HCT116 (cell line): ENCODE measurements at regions not wholly inside any gene's neighbourhood (a gene's known extent, or its start where the extent isn't known, plus 50 kb on each side); places are given as distances from the start of the nearest gene placed in this dataset.

Source experiments
- ATAC-seq: fragments of 200-7000 bp; cut with Tn5 transposase; 2 replicates; pipeline ENCODE4 v1.9.1; 2020; ENCODE audit warnings: mild to moderate bottlenecking, moderate library complexity
- BruUV-seq: library from RNA; stranded (reverse); fragments of 400-500 nt; replicated peaks from 2 replicates; lab custom pipeline; 2021; lab: Mats Ljungman, UMichigan
- CTCF ChIA-PET: fragments of 300-600 bp; sonication (Branson Sonifier 250); formaldehyde crosslinking; loops from one replicate; lab custom pipeline; 2021; ENCODE audit warnings: antibody characterized with exemption; lab: Charles Lee
- POLR2A ChIA-PET: fragments of 300-600, 350-600 bp; sonication (Branson Sonifier 250); formaldehyde crosslinking; loops from one replicate; lab custom pipeline; 2021; ENCODE audit warnings: antibody characterized with exemption; lab: Charles Lee
- RAD21 ChIA-PET, 2 experiments: fragments of 300-600 bp; sonication (Branson Sonifier 250); formaldehyde crosslinking; loops; one replicate each; lab custom pipeline; 2023; ENCODE audit warnings: low total read pairs in 2 of 2; ENCODE audit not compliant: uncharacterized antibody in 2 of 2, unreplicated experiment in 2 of 2, low non-redundant PET in 1 of 2; lab: Charles Lee
- DNase-seq: peaks from one replicate; pipeline ENCODE4 v3.0.0-alpha.2; 2010; ENCODE audit warnings: low read depth, low spot score
- H2AFZ ChIP-seq: fragments of 200-600 bp; shearing (Covaris generic), sonication (generic); 2 replicates; pipeline ENCODE4 v1.6.1; 2017; ENCODE audit warnings: low read depth, mixed run types, mixed read lengths, antibody characterized with exemption, low read length; ENCODE audit not compliant: poor library complexity, severe bottlenecking
- H3K27ac ChIP-seq: 2 replicates; pipeline ENCODE4 v1.5.1; 2012; ENCODE audit warnings: low read depth, low read length
- H3K27me3 ChIP-seq: fragments of 200-600 bp; sonication (generic); 2 replicates; pipeline ENCODE4 v1.6.1; 2016; ENCODE audit warnings: mixed run types, low read length, mixed read lengths; ENCODE audit not compliant: insufficient read depth
- H3K36me3 ChIP-seq, 2 experiments: fragments of 200-500 bp in 1 of 2; fragments of 200-600 bp in 1 of 2; sonication (Bioruptor generic) in 1 of 2; sonication (generic) in 1 of 2; 2 replicates each; pipeline versions ENCODE4 v1.5.1 to v1.6.1; 2014 to 2016; ENCODE audit warnings: low read length in 2 of 2, inconsistent platforms in 1 of 2, mixed read lengths in 1 of 2, mixed run types in 1 of 2; ENCODE audit not compliant: insufficient read depth in 2 of 2, control insufficient read depth in 1 of 2
- H3K4me1 ChIP-seq, 2 experiments: fragments of 200-600 bp in 1 of 2; sonication (generic) in 1 of 2; 2 replicates each; pipeline versions ENCODE4 v1.5.1 to v1.6.1; 2012 to 2017; ENCODE audit warnings: low read length in 2 of 2, inconsistent platforms in 1 of 2, mild to moderate bottlenecking in 1 of 2, mixed read lengths in 1 of 2, mixed run types in 1 of 2, moderate library complexity in 1 of 2; ENCODE audit not compliant: insufficient read depth in 2 of 2, control insufficient read depth in 1 of 2
- H3K4me2 ChIP-seq: fragments of 200-600 bp; sonication (generic); 2 replicates; pipeline ENCODE4 v1.6.1; 2017; ENCODE audit warnings: mixed run types, low read length, mixed read lengths
- H3K4me3 ChIP-seq, 2 experiments: fragments of 200-600 bp in 1 of 2; sonication (generic) in 1 of 2; replicated peaks in 1 of 2; 2 replicates each; pipeline ENCODE4 v1.5.1; 2011 to 2016; ENCODE audit warnings: low read length in 2 of 2, control low read depth in 1 of 2, low read depth in 1 of 2, mild to moderate bottlenecking in 1 of 2, mixed read lengths in 1 of 2, mixed run types in 1 of 2
- H3K79me2 ChIP-seq: fragments of 200-600 bp; sonication (generic); 2 replicates; pipeline ENCODE4 v1.6.1; 2017; ENCODE audit warnings: mild to moderate bottlenecking, mixed run types, low read length, moderate library complexity, mixed read lengths; ENCODE audit not compliant: insufficient read depth
- H3K9ac ChIP-seq: fragments of 200-600 bp; sonication (generic); 2 replicates; pipeline ENCODE4 v1.6.1; 2016; ENCODE audit warnings: low read length, mixed read lengths
- H3K9me2 ChIP-seq: fragments of 200-600 bp; sonication (generic), shearing (Covaris generic); 2 replicates; pipeline ENCODE4 v1.6.1; 2017; ENCODE audit warnings: mixed run types, mild to moderate bottlenecking, moderate library complexity; ENCODE audit not compliant: insufficient read depth
- H3K9me3 ChIP-seq, 2 experiments: fragments of 200-500 bp in 1 of 2; fragments of 200-600 bp in 1 of 2; sonication (Bioruptor generic) in 1 of 2; sonication (generic) in 1 of 2; 2 replicates each; pipeline ENCODE4 v1.6.1; 2014 to 2017; ENCODE audit warnings: low read length in 2 of 2, mixed read lengths in 2 of 2, inconsistent platforms in 1 of 2, low read depth in 1 of 2, mild to moderate bottlenecking in 1 of 2, mixed run types in 1 of 2, moderate library complexity in 1 of 2; ENCODE audit not compliant: control insufficient read depth in 1 of 2, insufficient read depth in 1 of 2
- H4K20me1 ChIP-seq: fragments of 200-600 bp; sonication (generic), shearing (Covaris generic); 2 replicates; pipeline ENCODE4 v1.6.1; 2017; ENCODE audit warnings: mixed run types, mild to moderate bottlenecking, moderate library complexity; ENCODE audit not compliant: insufficient read depth
- CBX3 ChIP-seq: IDR thresholded peaks from 2 replicates; pipeline ENCODE4 v1.6.1; 2012; ENCODE audit warnings: low read depth
- CEBPB ChIP-seq: IDR thresholded peaks from 2 replicates; pipeline ENCODE4 v1.6.1; 2012; ENCODE audit warnings: low read depth
- ELF1 ChIP-seq: IDR thresholded peaks from 2 replicates; pipeline ENCODE4 v1.6.1; 2012; ENCODE audit warnings: low read depth, borderline replicate concordance
- EZH2 ChIP-seq: fragments of 200-600 bp; sonication (generic); IDR thresholded peaks from 2 replicates; pipeline ENCODE4 v1.6.1; 2017; ENCODE audit warnings: antibody characterized with exemption, mixed run types
- EZH2phosphoT487 ChIP-seq: fragments of 200-600 bp; IDR thresholded peaks from 2 replicates; pipeline ENCODE4 v1.6.1; 2018; ENCODE audit warnings: antibody characterized with exemption, borderline replicate concordance
- FOSL1 ChIP-seq: IDR thresholded peaks from 2 replicates; pipeline ENCODE4 v1.6.1; 2012; ENCODE audit warnings: low read depth
- POLR2A ChIP-seq: IDR thresholded peaks from 2 replicates; pipeline ENCODE4 v1.7.0; 2011; ENCODE audit warnings: borderline replicate concordance; ENCODE audit not compliant: insufficient read depth, insufficient read length; ENCODE audit errors: extremely low read depth
- RAD21 ChIP-seq: IDR thresholded peaks from 2 replicates; pipeline ENCODE4 v1.6.1; 2012; ENCODE audit warnings: low read depth, mild to moderate bottlenecking
- REST ChIP-seq: IDR thresholded peaks from 2 replicates; pipeline ENCODE4 v1.6.1; 2012; ENCODE audit warnings: low read depth
- SIN3A ChIP-seq: IDR thresholded peaks from 2 replicates; pipeline ENCODE4 v1.6.1; 2012; ENCODE audit warnings: low read depth
- SP1 ChIP-seq: IDR thresholded peaks from 2 replicates; pipeline ENCODE4 v1.6.1; 2012; ENCODE audit warnings: low read depth
- TCF7L2 ChIP-seq: IDR thresholded peaks from 2 replicates; pipeline ENCODE4 v1.7.0; 2011; ENCODE audit warnings: borderline replicate concordance, inconsistent platforms; ENCODE audit not compliant: insufficient read depth, insufficient read length; ENCODE audit errors: extremely low read depth
- ZFX ChIP-seq: fragments of 450-650 bp; IDR thresholded peaks from 2 replicates; pipeline ENCODE4 v1.6.1; 2017
- ZNF274 ChIP-seq: fragments of 200-500 bp; sonication (Bioruptor generic); IDR thresholded peaks from 2 replicates; pipeline ENCODE4 v1.6.1; 2014; ENCODE audit warnings: mild to moderate bottlenecking, low read depth, low read length, inconsistent platforms
- intact Hi-C: fragments of 100-400 bp; cut with micrococcal nuclease; formaldehyde crosslinking; loops from 2 replicates; pipeline ENCODE4 v1.10.0; 2022
- TF ChIP-seq, protein P1 (sequence below): IDR thresholded peaks from 2 replicates; pipeline ENCODE4 v1.6.1; 2012
- TF ChIP-seq, protein P2 (sequence below), 3 experiments: fragments of 200-600 bp in 1 of 3; sonication (generic) in 1 of 3; IDR thresholded peaks in 2 of 3; conservative IDR thresholded peaks in 1 of 3; 2 replicates each; pipeline ENCODE4 v1.5.1; 2012 to 2017; ENCODE audit warnings: low read depth in 2 of 3, low read length in 2 of 3, antibody characterized with exemption in 1 of 3, borderline replicate concordance in 1 of 3, control low read depth in 1 of 3, mild to moderate bottlenecking in 1 of 3, mixed read lengths in 1 of 3, mixed run types in 1 of 3, moderate library complexity in 1 of 3; ENCODE audit not compliant: insufficient read depth in 1 of 3
- TF ChIP-seq, protein P3 (sequence below): IDR thresholded peaks from 2 replicates; pipeline ENCODE4 v1.6.1; 2011; ENCODE audit warnings: mild to moderate bottlenecking, low read length, moderate library complexity; ENCODE audit not compliant: insufficient replicate concordance; ENCODE audit errors: extremely low read depth

- Histone ChIP-seq H3K4me3 (no peak overlapping the region), H3K9me3 (no peaks in the 10 kb centered on the region), H3K4me1 (peaks cover 0 to 4% of the 10 kb centered on the region in 2 experiments; a peak in 1 of 4 replicates), H4K20me1 (no peaks in the 10 kb centered on the region), H3K9me2 (no peaks in the 10 kb centered on the region), H3K79me2 (no peaks in the 10 kb centered on the region), H3K9ac (no peak overlapping the region), H3K4me2 (no peak overlapping the region), H3K36me3 (no peaks in the 10 kb centered on the region), H3K27me3 (peaks cover 7% of the 10 kb centered on the region; the same call in 1 of the 2 replicates), H3K27ac (no peak overlapping the region), H2AFZ (no peak overlapping the region)
- DNase-seq: no peak
- ChIA-PET RAD21 (no interaction called here), POLR2A (no interaction called here), CTCF (no interaction called here)
- BruUV-seq: no TSS peak
- intact Hi-C loops: no loop called here
- no peak; the same call in 1 of the 2 replicates for ATAC-seq
- no peak for TF ChIP-seq TCF7L2
- no peak for TF ChIP-seq CEBPB
- TF ChIP-seq, protein P1, sequence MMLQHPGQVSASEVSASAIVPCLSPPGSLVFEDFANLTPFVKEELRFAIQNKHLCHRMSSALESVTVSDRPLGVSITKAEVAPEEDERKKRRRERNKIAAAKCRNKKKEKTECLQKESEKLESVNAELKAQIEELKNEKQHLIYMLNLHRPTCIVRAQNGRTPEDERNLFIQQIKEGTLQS: no peak
- TF ChIP-seq EZH2: no peak
- no peak for TF ChIP-seq RAD21
- TF ChIP-seq, protein P2, sequence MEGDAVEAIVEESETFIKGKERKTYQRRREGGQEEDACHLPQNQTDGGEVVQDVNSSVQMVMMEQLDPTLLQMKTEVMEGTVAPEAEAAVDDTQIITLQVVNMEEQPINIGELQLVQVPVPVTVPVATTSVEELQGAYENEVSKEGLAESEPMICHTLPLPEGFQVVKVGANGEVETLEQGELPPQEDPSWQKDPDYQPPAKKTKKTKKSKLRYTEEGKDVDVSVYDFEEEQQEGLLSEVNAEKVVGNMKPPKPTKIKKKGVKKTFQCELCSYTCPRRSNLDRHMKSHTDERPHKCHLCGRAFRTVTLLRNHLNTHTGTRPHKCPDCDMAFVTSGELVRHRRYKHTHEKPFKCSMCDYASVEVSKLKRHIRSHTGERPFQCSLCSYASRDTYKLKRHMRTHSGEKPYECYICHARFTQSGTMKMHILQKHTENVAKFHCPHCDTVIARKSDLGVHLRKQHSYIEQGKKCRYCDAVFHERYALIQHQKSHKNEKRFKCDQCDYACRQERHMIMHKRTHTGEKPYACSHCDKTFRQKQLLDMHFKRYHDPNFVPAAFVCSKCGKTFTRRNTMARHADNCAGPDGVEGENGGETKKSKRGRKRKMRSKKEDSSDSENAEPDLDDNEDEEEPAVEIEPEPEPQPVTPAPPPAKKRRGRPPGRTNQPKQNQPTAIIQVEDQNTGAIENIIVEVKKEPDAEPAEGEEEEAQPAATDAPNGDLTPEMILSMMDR (IDR thresholded peaks at IDR 0.05 in 2 of 3, conservative IDR thresholded peaks at IDR 0.05 in 1 of 3; ENCODE audit: borderline replicate concordance in 1 of 3, insufficient read depth in 1 of 3, low read depth in 2 of 3, low read length in 2 of 3): no peak
- TF ChIP-seq SIN3A: no peak
- no peak for TF ChIP-seq ZFX
- TF ChIP-seq FOSL1: no peak
- no peak for TF ChIP-seq ELF1
- no peak for TF ChIP-seq REST
- no peak for TF ChIP-seq CBX3
- TF ChIP-seq SP1: no peak
- TF ChIP-seq EZH2phosphoT487: no peak
- TF ChIP-seq, protein P3, sequence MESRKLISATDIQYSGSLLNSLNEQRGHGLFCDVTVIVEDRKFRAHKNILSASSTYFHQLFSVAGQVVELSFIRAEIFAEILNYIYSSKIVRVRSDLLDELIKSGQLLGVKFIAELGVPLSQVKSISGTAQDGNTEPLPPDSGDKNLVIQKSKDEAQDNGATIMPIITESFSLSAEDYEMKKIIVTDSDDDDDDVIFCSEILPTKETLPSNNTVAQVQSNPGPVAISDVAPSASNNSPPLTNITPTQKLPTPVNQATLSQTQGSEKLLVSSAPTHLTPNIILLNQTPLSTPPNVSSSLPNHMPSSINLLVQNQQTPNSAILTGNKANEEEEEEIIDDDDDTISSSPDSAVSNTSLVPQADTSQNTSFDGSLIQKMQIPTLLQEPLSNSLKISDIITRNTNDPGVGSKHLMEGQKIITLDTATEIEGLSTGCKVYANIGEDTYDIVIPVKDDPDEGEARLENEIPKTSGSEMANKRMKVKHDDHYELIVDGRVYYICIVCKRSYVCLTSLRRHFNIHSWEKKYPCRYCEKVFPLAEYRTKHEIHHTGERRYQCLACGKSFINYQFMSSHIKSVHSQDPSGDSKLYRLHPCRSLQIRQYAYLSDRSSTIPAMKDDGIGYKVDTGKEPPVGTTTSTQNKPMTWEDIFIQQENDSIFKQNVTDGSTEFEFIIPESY: no peak
- no peak for TF ChIP-seq ZNF274
- TF ChIP-seq POLR2A: no peak
Observed at GRCh38 chr9:134564431-134565170, 77.0 kb upstream of the COL5A1 start.
